IMR-90 (cell line): ENCODE measurements at regions not wholly inside any gene's neighbourhood (a gene's known extent, or its start where the extent isn't known, plus 50 kb on each side); places are given as distances from the start of the nearest gene placed in this dataset.

ENCODE experiments used
- ATAC-seq: fragments of 200-7000 bp; cut with Tn5 transposase; 2 replicates; pipeline ENCODE4 v1.9.1; 2020; ENCODE audit warnings: low read depth, mild to moderate bottlenecking, moderate library complexity
- BruUV-seq: library from RNA; stranded (reverse); fragments of 400-500 nt; replicated peaks from 2 replicates; lab custom pipeline; 2021; lab: Mats Ljungman, UMichigan
- CTCF ChIA-PET: fragments of 300-600 bp; formaldehyde crosslinking; extraction: SDS; loops from one replicate; lab custom pipeline; 2021; ENCODE audit warnings: antibody characterized with exemption; lab: Yijun Ruan, JAX
- POLR2A ChIA-PET: fragments of 300-600 bp; sonication (Branson Sonifier 250); formaldehyde crosslinking; loops from one replicate; lab custom pipeline; 2022; ENCODE audit warnings: antibody characterized with exemption; ENCODE audit not compliant: unreplicated experiment; lab: Charles Lee
- DNase-seq: peaks from one replicate; pipeline ENCODE4 v3.0.0; 2013
- H2AFZ ChIP-seq: replicated peaks from 2 replicates; pipeline ENCODE3; 2013; ENCODE audit warnings: low read length, mild to moderate bottlenecking; ENCODE audit not compliant: poor library complexity
- H2AK5ac ChIP-seq: 2 replicates; pipeline ENCODE4 v1.6.1; 2013; ENCODE audit warnings: low read depth, low read length, inconsistent platforms
- H2AK9ac ChIP-seq: replicated peaks from 2 replicates; pipeline ENCODE3; 2013; ENCODE audit warnings: mild to moderate bottlenecking, low read depth, low read length, moderate library complexity; ENCODE audit not compliant: poor library complexity
- H2BK120ac ChIP-seq: 2 replicates; pipeline ENCODE4 v1.6.1; 2013; ENCODE audit warnings: low read depth, low read length, inconsistent platforms
- H2BK15ac ChIP-seq: 3 replicates; pipeline ENCODE4 v1.6.1; 2013; ENCODE audit warnings: low read depth, low read length, inconsistent platforms
- H2BK20ac ChIP-seq: 2 replicates; pipeline ENCODE4 v1.6.1; 2013; ENCODE audit warnings: low read depth, mild to moderate bottlenecking, inconsistent platforms, low read length, moderate library complexity
- H2BK5ac ChIP-seq: 2 replicates; pipeline ENCODE4 v1.6.1; 2013; ENCODE audit warnings: mild to moderate bottlenecking, low read depth, low read length, inconsistent platforms; ENCODE audit not compliant: poor library complexity, severe bottlenecking
- H3K14ac ChIP-seq: replicated peaks from 2 replicates; pipeline ENCODE4 v1.6.1; 2013; ENCODE audit warnings: low read depth, low read length, inconsistent platforms
- H3K18ac ChIP-seq: 2 replicates; pipeline ENCODE4 v1.6.1; 2013; ENCODE audit warnings: low read depth, low read length, control low read depth
- H3K23ac ChIP-seq: 2 replicates; pipeline ENCODE4 v1.6.1; 2013; ENCODE audit warnings: low read depth, low read length, inconsistent platforms
- H3K27ac ChIP-seq: 2 replicates; pipeline ENCODE4 v1.5.1; 2013; ENCODE audit warnings: mild to moderate bottlenecking, control low read depth, low read length; ENCODE audit not compliant: insufficient read depth
- H3K27me3 ChIP-seq: 2 replicates; pipeline ENCODE4 v1.6.1; 2013; ENCODE audit warnings: low read length; ENCODE audit not compliant: control insufficient read depth, insufficient read depth
- H3K36me3 ChIP-seq: 2 replicates; pipeline ENCODE4 v1.6.1; 2013; ENCODE audit warnings: low read length, mixed read lengths; ENCODE audit not compliant: control insufficient read depth, insufficient read depth
- H3K4ac ChIP-seq: 2 replicates; pipeline ENCODE4 v1.6.1; 2013; ENCODE audit warnings: low read depth, low read length, inconsistent platforms
- H3K4me1 ChIP-seq: 2 replicates; pipeline ENCODE4 v1.6.1; 2013; ENCODE audit warnings: low read length, mixed read lengths; ENCODE audit not compliant: control insufficient read depth, insufficient read depth
- H3K4me2 ChIP-seq: 2 replicates; pipeline ENCODE4 v1.6.1; 2013; ENCODE audit warnings: low read depth, mild to moderate bottlenecking, control low read depth, low read length, moderate library complexity
- H3K4me3 ChIP-seq: 2 replicates; pipeline ENCODE4 v1.5.1; 2013; ENCODE audit warnings: low read depth, mild to moderate bottlenecking, control low read depth, low read length, moderate library complexity; ENCODE audit not compliant: insufficient read depth
- H3K56ac ChIP-seq: 2 replicates; pipeline ENCODE4 v1.6.1; 2013; ENCODE audit warnings: low read length, inconsistent platforms; ENCODE audit not compliant: insufficient read depth; ENCODE audit errors: extremely low read depth
- H3K79me1 ChIP-seq, 2 experiments: 2 replicates each; pipeline ENCODE4 v1.6.1; 2013; ENCODE audit warnings: low read length in 2 of 2, inconsistent platforms in 1 of 2, low read depth in 1 of 2
- H3K9ac ChIP-seq: 2 replicates; pipeline ENCODE4 v1.6.1; 2013; ENCODE audit warnings: low read depth, low read length, control low read depth
- H3K9me1 ChIP-seq: 2 replicates; pipeline ENCODE4 v1.6.1; 2013; ENCODE audit warnings: low read length, inconsistent platforms; ENCODE audit not compliant: insufficient read depth
- H3K9me3 ChIP-seq: 2 replicates; pipeline ENCODE4 v1.6.1; 2013; ENCODE audit warnings: low read length; ENCODE audit not compliant: control insufficient read depth, insufficient read depth
- H4K20me1 ChIP-seq: 2 replicates; pipeline ENCODE4 v1.6.1; 2013; ENCODE audit warnings: low read length, inconsistent platforms; ENCODE audit not compliant: insufficient read depth
- H4K5ac ChIP-seq: 2 replicates; pipeline ENCODE4 v1.6.1; 2013; ENCODE audit warnings: mild to moderate bottlenecking, low read depth, low read length, control low read depth
- H4K8ac ChIP-seq, 2 experiments: 2 replicates each; pipeline ENCODE4 v1.6.1; 2013; ENCODE audit warnings: low read depth in 2 of 2, low read length in 2 of 2, control low read depth in 1 of 2, inconsistent platforms in 1 of 2
- H4K91ac ChIP-seq: 2 replicates; pipeline ENCODE4 v1.6.1; 2013; ENCODE audit warnings: low read depth, low read length, inconsistent platforms; ENCODE audit not compliant: insufficient read depth
- CEBPB ChIP-seq: IDR thresholded peaks from 2 replicates; pipeline ENCODE4 v1.6.1; 2012; ENCODE audit warnings: low read depth, low read length, improper control_type of control experiment
- FOS ChIP-seq: fragments of 150-350 bp; IDR thresholded peaks from 2 replicates; pipeline ENCODE4 v1.6.1; 2016; ENCODE audit warnings: low read depth, low read length
- POLR2A ChIP-seq: IDR thresholded peaks from 2 replicates; pipeline ENCODE4 v1.6.1; 2012; ENCODE audit warnings: mild to moderate bottlenecking, low read depth, low read length
- RAD21 ChIP-seq: IDR thresholded peaks from 2 replicates; pipeline ENCODE4 v1.6.1; 2012; ENCODE audit warnings: low read length, improper control_type of control experiment
- RCOR1 ChIP-seq: IDR thresholded peaks from 2 replicates; pipeline ENCODE4 v1.6.1; 2012; ENCODE audit warnings: mild to moderate bottlenecking, low read length, improper control_type of control experiment; ENCODE audit not compliant: insufficient replicate concordance
- RFX5 ChIP-seq: IDR thresholded peaks from 2 replicates; pipeline ENCODE4 v1.8.0; 2012; ENCODE audit warnings: low read depth, mild to moderate bottlenecking, low read length, moderate library complexity
- WGBS, 2 experiments: methylation state at CpG; one replicate each; pipeline versions ENCODE4 v1.1.5 to v1.1.7; 2013; ENCODE audit warnings: missing lambda C conversion rate in 2 of 2; ENCODE audit not compliant: insufficient read length in 1 of 2; ENCODE audit errors: extremely low coverage in 2 of 2; 5-methylcytosine and 5-hydroxymethylcytosine counted together
- dilution Hi-C: fragments of 300-500 bp; cut with HindIII; formaldehyde crosslinking; loops from one replicate; pipeline ENCODE4 v1.14.3; 2018; ENCODE audit warnings: low sequenced_read_pairs; ENCODE audit not compliant: unreplicated experiment
- in situ Hi-C: fragments of 300-500 bp; cut with MboI; formaldehyde crosslinking; loops from 3 replicates; pipeline ENCODE4 v1.14.3; 2019; ENCODE audit warnings: low sequenced_read_pairs, inconsistent platforms, mixed read lengths
- intact Hi-C: fragments of 100-400 bp; cut with micrococcal nuclease; formaldehyde crosslinking; loops from 2 replicates; pipeline ENCODE4 v1.10.0; 2022
- TF ChIP-seq, protein P1 (sequence below): conservative IDR thresholded peaks from 2 replicates; pipeline ENCODE4 v1.5.1; 2012; ENCODE audit warnings: mild to moderate bottlenecking, low read depth, low read length, improper control_type of control experiment
- TF ChIP-seq, protein P2 (sequence below): fragments of 150-350 bp; IDR thresholded peaks from 2 replicates; pipeline ENCODE4 v1.6.1; 2017; ENCODE audit warnings: mild to moderate bottlenecking, antibody characterized with exemption, low read length, low read depth

DNA sequence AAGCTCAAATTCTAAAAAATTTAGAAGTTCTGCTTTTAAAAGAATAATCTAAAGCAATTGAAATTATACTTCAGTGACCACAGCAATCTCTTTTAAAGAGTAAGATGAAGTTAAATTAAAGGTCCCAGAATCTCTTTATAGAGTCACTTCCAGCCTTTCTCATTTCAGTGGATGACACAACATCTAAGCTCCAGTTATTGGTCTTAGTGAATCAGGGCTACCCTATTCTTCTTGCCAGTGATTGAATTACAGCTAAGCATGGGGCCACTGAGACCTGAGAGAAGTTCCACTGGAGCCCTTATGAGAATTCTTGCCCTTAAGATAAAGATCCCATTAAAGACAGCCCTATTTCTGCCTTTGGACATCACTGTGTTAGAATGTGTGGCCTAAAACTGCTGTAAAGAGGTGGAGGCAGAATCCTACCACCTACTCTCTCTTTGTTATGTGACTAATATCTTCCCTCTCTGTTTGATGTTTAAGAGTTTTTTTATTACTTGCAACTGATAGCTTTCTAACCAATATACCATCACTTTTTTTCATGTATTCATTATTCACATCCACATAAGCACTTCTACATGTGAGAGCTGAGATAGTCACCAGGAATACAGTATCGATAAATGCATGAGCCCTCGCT, 128.6 kb downstream of the UNC5CL start:
- no TSS peak for BruUV-seq
- TF ChIP-seq CEBPB (no peak), RFX5 (no peak), POLR2A (no peak), FOS (no peak), RCOR1 (no peak), RAD21 (no peak)
- TF ChIP-seq, protein P1, sequence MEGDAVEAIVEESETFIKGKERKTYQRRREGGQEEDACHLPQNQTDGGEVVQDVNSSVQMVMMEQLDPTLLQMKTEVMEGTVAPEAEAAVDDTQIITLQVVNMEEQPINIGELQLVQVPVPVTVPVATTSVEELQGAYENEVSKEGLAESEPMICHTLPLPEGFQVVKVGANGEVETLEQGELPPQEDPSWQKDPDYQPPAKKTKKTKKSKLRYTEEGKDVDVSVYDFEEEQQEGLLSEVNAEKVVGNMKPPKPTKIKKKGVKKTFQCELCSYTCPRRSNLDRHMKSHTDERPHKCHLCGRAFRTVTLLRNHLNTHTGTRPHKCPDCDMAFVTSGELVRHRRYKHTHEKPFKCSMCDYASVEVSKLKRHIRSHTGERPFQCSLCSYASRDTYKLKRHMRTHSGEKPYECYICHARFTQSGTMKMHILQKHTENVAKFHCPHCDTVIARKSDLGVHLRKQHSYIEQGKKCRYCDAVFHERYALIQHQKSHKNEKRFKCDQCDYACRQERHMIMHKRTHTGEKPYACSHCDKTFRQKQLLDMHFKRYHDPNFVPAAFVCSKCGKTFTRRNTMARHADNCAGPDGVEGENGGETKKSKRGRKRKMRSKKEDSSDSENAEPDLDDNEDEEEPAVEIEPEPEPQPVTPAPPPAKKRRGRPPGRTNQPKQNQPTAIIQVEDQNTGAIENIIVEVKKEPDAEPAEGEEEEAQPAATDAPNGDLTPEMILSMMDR, result no peak
- TF ChIP-seq, protein P2, sequence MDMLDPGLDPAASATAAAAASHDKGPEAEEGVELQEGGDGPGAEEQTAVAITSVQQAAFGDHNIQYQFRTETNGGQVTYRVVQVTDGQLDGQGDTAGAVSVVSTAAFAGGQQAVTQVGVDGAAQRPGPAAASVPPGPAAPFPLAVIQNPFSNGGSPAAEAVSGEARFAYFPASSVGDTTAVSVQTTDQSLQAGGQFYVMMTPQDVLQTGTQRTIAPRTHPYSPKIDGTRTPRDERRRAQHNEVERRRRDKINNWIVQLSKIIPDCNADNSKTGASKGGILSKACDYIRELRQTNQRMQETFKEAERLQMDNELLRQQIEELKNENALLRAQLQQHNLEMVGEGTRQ, result no peak
- ChIA-PET CTCF (interaction anchor here (0.7 to 1.2 kb wide), 3 partner anchors 14 to 145 kb away, joined by 3 to 4 read pairs (median 3); no protein-coding TSS in a partner anchor), POLR2A (no interaction called here)
- H3K18ac ChIP-seq, result no peak overlapping the region
- H4K20me1 ChIP-seq, result no peaks in the 10 kb centered on the region
- H3K9me1 ChIP-seq, result no peaks in the 10 kb centered on the region
- in situ Hi-C loops, result no loop called here
- H3K56ac ChIP-seq, result no peak overlapping the region
- H3K4me1 ChIP-seq, result no peaks in the 10 kb centered on the region
- 100% methylated on average over 2 of the region's 2 CpGs; no CpG with 5 or more reads in 1 of the 2 experiments for WGBS, 2 experiments
- no peaks in the 10 kb centered on the region for H3K36me3 ChIP-seq
- peaks cover 14% of the 10 kb centered on the region for H3K27me3 ChIP-seq
- intact Hi-C loops, result no loop called here
- no peak overlapping the region for H2AFZ ChIP-seq
- H2BK20ac ChIP-seq, result no peak overlapping the region
- no peak overlapping the region for H3K14ac ChIP-seq
- H4K8ac ChIP-seq, result no peak overlapping the region
- H3K27ac ChIP-seq, result no peak overlapping the region
- no peak overlapping the region for H3K4ac ChIP-seq
- dilution Hi-C loops, result no loop called here
- H3K9ac ChIP-seq, result no peak overlapping the region
- no peak overlapping the region for H3K4me2 ChIP-seq
- H3K79me1 ChIP-seq, result no peaks in the 10 kb centered on the region
- no peak overlapping the region for H2AK5ac ChIP-seq
- no peak for ATAC-seq
- H4K5ac ChIP-seq, result no peak overlapping the region
- H2BK120ac ChIP-seq, result no peak overlapping the region
- no peaks in the 10 kb centered on the region for H3K9me3 ChIP-seq
- no peak overlapping the region for H2AK9ac ChIP-seq
- H3K23ac ChIP-seq, result no peak overlapping the region
- no peak for DNase-seq
- H2BK15ac ChIP-seq, result no peak overlapping the region
- no peak overlapping the region for H4K91ac ChIP-seq
- no peak overlapping the region for H3K4me3 ChIP-seq
- H2BK5ac ChIP-seq, result no peak overlapping the region
